HEK293 (cell line): ENCODE measurements at regions not wholly inside any gene's neighbourhood (a gene's known extent, or its start where the extent isn't known, plus 50 kb on each side); places are given as distances from the start of the nearest gene placed in this dataset.

ENCODE experiments used
- CTCF ChIA-PET: fragments of 350-600 bp; formaldehyde crosslinking; extraction: SDS; loops from one replicate; lab custom pipeline; 2021; ENCODE audit warnings: antibody characterized with exemption; lab: Yijun Ruan, JAX
- POLR2A ChIA-PET: fragments of 300-600 bp; formaldehyde crosslinking; extraction: SDS; loops from one replicate; lab custom pipeline; 2020; ENCODE audit warnings: antibody characterized with exemption, inconsistent platforms; lab: Yijun Ruan, JAX
- H3K27ac ChIP-seq: fragments of 200-500 bp; sonication (Bioruptor generic); 2 replicates; pipeline ENCODE4 v1.5.1; 2014; ENCODE audit warnings: low read depth, low read length, control low read depth, inconsistent platforms; ENCODE audit errors: extremely low read depth
- H3K36me3 ChIP-seq, 2 experiments: fragments of 200-500 bp in 1 of 2; sonication (Bioruptor generic) in 1 of 2; 1 replicate in 1 of 2; 2 replicates in 1 of 2; pipeline ENCODE4 v1.5.1; 2014 to 2017; ENCODE audit warnings: inconsistent platforms in 2 of 2, low read length in 2 of 2; ENCODE audit not compliant: control insufficient read depth in 2 of 2, insufficient read depth in 1 of 2
- H3K4me1 ChIP-seq: fragments of 200-500 bp; sonication (Bioruptor generic); 2 replicates; pipeline ENCODE4 v1.5.1; 2014; ENCODE audit warnings: mild to moderate bottlenecking, low read length, inconsistent platforms; ENCODE audit not compliant: control insufficient read depth, insufficient read depth
- H3K4me3 ChIP-seq: 2 replicates; pipeline ENCODE4 v1.5.1; 2011; ENCODE audit warnings: low read depth, mild to moderate bottlenecking, control low read depth, low read length, moderate library complexity
- H3K9me3 ChIP-seq: fragments of 200-500 bp; sonication (Bioruptor generic); 2 replicates; pipeline ENCODE4 v1.5.1; 2014; ENCODE audit warnings: low read depth, low read length, inconsistent platforms; ENCODE audit not compliant: control insufficient read depth, insufficient read depth
- BCL11A ChIP-seq: fragments of 450-650 bp; formaldehyde crosslinking; IDR thresholded peaks from 2 replicates; pipeline ENCODE4 v1.5.1; 2016; ENCODE audit warnings: low read depth, missing biosample characterization, missing genetic modification characterization
- GLI4 ChIP-seq: fragments of 450-650 bp; formaldehyde crosslinking; IDR thresholded peaks from 2 replicates; pipeline ENCODE4 v1.5.1; 2016; ENCODE audit warnings: missing biosample characterization, missing genetic modification characterization
- GLIS2 ChIP-seq: fragments of 450-650 bp; formaldehyde crosslinking; IDR thresholded peaks from 2 replicates; pipeline ENCODE4 v1.5.1; 2016; ENCODE audit warnings: missing biosample characterization, missing genetic modification characterization
- IKZF3 ChIP-seq: fragments of 450-650 bp; IDR thresholded peaks from 2 replicates; pipeline ENCODE4 v1.5.0; 2018; ENCODE audit warnings: missing biosample characterization, mild to moderate bottlenecking, missing genetic modification characterization, moderate library complexity
- MYNN ChIP-seq: fragments of 450-650 bp; formaldehyde crosslinking; IDR thresholded peaks from 2 replicates; pipeline ENCODE4 v1.5.1; 2016; ENCODE audit warnings: missing biosample characterization, missing genetic modification characterization, borderline replicate concordance
- SCRT1 ChIP-seq: fragments of 450-650 bp; formaldehyde crosslinking; IDR thresholded peaks from 2 replicates; pipeline ENCODE4 v1.5.1; 2016; ENCODE audit warnings: missing biosample characterization, missing genetic modification characterization, borderline replicate concordance
- SCRT2 ChIP-seq: fragments of 450-650 bp; formaldehyde crosslinking; IDR thresholded peaks from 2 replicates; pipeline ENCODE4 v1.5.1; 2016; ENCODE audit warnings: missing biosample characterization, missing genetic modification characterization
- SP2 ChIP-seq: fragments of 450-650 bp; formaldehyde crosslinking; IDR thresholded peaks from 2 replicates; pipeline ENCODE4 v1.5.1; 2016; ENCODE audit warnings: missing biosample characterization, missing genetic modification characterization
- ZFP41 ChIP-seq: fragments of 450-650 bp; formaldehyde crosslinking; IDR thresholded peaks from 2 replicates; pipeline ENCODE4 v1.5.1; 2016; ENCODE audit warnings: missing biosample characterization, missing genetic modification characterization, borderline replicate concordance
- ZFP69B ChIP-seq: fragments of 450-650 bp; formaldehyde crosslinking; IDR thresholded peaks from 2 replicates; pipeline ENCODE4 v1.5.1; 2016; ENCODE audit warnings: missing biosample characterization, missing genetic modification characterization
- ZNF121 ChIP-seq: fragments of 450-650 bp; formaldehyde crosslinking; IDR thresholded peaks from 2 replicates; pipeline ENCODE4 v1.5.1; 2016; ENCODE audit warnings: missing biosample characterization, missing genetic modification characterization
- ZNF138 ChIP-seq: fragments of 450-650 bp; formaldehyde crosslinking; IDR thresholded peaks from 2 replicates; pipeline ENCODE4 v1.5.1; 2016; ENCODE audit warnings: missing biosample characterization, missing genetic modification characterization, borderline replicate concordance
- ZNF19 ChIP-seq: fragments of 450-650 bp; formaldehyde crosslinking; IDR thresholded peaks from 2 replicates; pipeline ENCODE4; 2016; ENCODE audit warnings: missing biosample characterization, missing genetic modification characterization, low read depth
- ZNF266 ChIP-seq: fragments of 450-650 bp; formaldehyde crosslinking; IDR thresholded peaks from 2 replicates; pipeline ENCODE4 v1.5.1; 2016; ENCODE audit warnings: missing biosample characterization, missing genetic modification characterization, low read depth
- ZNF274 ChIP-seq, 2 experiments: fragments of 200-500 bp in 1 of 2; fragments of 450-650 bp in 1 of 2; sonication (Bioruptor generic) in 1 of 2; formaldehyde crosslinking in 1 of 2; IDR thresholded peaks; 2 replicates each; pipeline versions ENCODE4 v1.5.1 to v1.6.1; 2014 to 2016; ENCODE audit warnings: borderline replicate concordance in 1 of 2, inconsistent platforms in 1 of 2, low read length in 1 of 2, missing biosample characterization in 1 of 2, missing genetic modification characterization in 1 of 2
- ZNF335 ChIP-seq: fragments of 450-650 bp; formaldehyde crosslinking; conservative IDR thresholded peaks from 2 replicates; pipeline ENCODE4 v1.5.1; 2016; ENCODE audit warnings: missing biosample characterization, missing genetic modification characterization
- ZNF433 ChIP-seq: fragments of 450-650 bp; formaldehyde crosslinking; IDR thresholded peaks from 2 replicates; pipeline ENCODE4 v1.5.1; 2016; ENCODE audit warnings: missing biosample characterization, missing genetic modification characterization, low read depth
- ZNF510 ChIP-seq: fragments of 450-650 bp; formaldehyde crosslinking; IDR thresholded peaks from 2 replicates; pipeline ENCODE4 v1.5.1; 2018; ENCODE audit warnings: mild to moderate bottlenecking, missing genetic modification characterization, missing biosample characterization; ENCODE audit not compliant: insufficient replicate concordance
- ZNF549 ChIP-seq: fragments of 450-650 bp; IDR thresholded peaks from 2 replicates; pipeline ENCODE4 v1.5.1; 2018; ENCODE audit warnings: missing biosample characterization, missing genetic modification characterization, mild to moderate bottlenecking, inconsistent platforms, moderate library complexity
- ZNF596 ChIP-seq: fragments of 450-650 bp; IDR thresholded peaks from 2 replicates; pipeline ENCODE4 v1.5.0; 2018; ENCODE audit warnings: missing biosample characterization, mild to moderate bottlenecking, missing genetic modification characterization, moderate library complexity
- ZNF600 ChIP-seq: fragments of 450-650 bp; formaldehyde crosslinking; IDR thresholded peaks from 2 replicates; pipeline ENCODE4 v1.5.1; 2016; ENCODE audit warnings: missing biosample characterization, missing genetic modification characterization
- ZNF660 ChIP-seq: fragments of 450-650 bp; IDR thresholded peaks from 2 replicates; pipeline ENCODE4 v1.5.1; 2018; ENCODE audit warnings: missing biosample characterization, mild to moderate bottlenecking, missing genetic modification characterization
- ZNF777 ChIP-seq: fragments of 450-650 bp; formaldehyde crosslinking; IDR thresholded peaks from 2 replicates; pipeline ENCODE4 v1.5.1; 2017; ENCODE audit warnings: missing biosample characterization, missing genetic modification characterization, borderline replicate concordance
- ZNF843 ChIP-seq: fragments of 450-650 bp; formaldehyde crosslinking; IDR thresholded peaks from 2 replicates; pipeline ENCODE4 v1.5.1; 2016; ENCODE audit warnings: missing biosample characterization, missing genetic modification characterization
- TF ChIP-seq, protein P1 (sequence below): fragments of 450-650 bp; formaldehyde crosslinking; IDR thresholded peaks from 2 replicates; pipeline ENCODE4 v1.5.1; 2016; ENCODE audit warnings: missing biosample characterization, missing genetic modification characterization
- TF ChIP-seq, protein P2 (sequence below): fragments of 450-650 bp; formaldehyde crosslinking; IDR thresholded peaks from 2 replicates; pipeline ENCODE4 v1.5.1; 2017; ENCODE audit warnings: missing biosample characterization, missing genetic modification characterization
- TF ChIP-seq, protein P3 (sequence below): fragments of 450-650 bp; formaldehyde crosslinking; IDR thresholded peaks from 2 replicates; pipeline ENCODE4 v1.5.1; 2016; ENCODE audit warnings: missing biosample characterization, missing genetic modification characterization
- TF ChIP-seq, protein P4 (sequence below): fragments of 450-650 bp; formaldehyde crosslinking; IDR thresholded peaks from 2 replicates; pipeline ENCODE4 v1.5.1; 2017; ENCODE audit warnings: missing biosample characterization, missing genetic modification characterization
- TF ChIP-seq, protein P5 (sequence below): fragments of 450-650 bp; formaldehyde crosslinking; IDR thresholded peaks from 2 replicates; pipeline ENCODE4 v1.5.1; 2016; ENCODE audit warnings: missing biosample characterization, missing genetic modification characterization

DNA sequence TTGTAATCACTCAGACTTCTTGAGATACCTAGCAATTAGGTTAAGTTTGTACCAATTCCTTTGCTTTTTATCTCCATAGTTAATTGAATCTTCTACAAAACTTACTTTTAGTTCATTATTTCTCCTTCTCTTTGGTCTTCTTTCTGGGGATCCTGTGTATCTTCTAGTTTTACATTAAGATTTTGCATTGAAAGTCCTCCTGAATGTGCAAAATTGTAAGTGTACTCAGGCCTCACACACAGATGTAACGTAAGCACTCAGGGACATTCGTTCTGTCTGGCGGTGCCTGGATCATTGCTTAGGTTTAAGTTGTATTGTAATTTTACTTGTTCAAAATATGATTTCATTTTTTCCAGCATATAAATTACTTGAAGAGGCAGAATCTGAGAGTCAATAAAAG, 222.6 kb upstream of the CPHXL start:
- ChIA-PET POLR2A (no interaction called here), CTCF (no interaction called here)
- H3K27ac ChIP-seq = no peak overlapping the region
- no peaks in the 10 kb centered on the region for H3K36me3 ChIP-seq
- H3K9me3 ChIP-seq = no peaks in the 10 kb centered on the region
- TF ChIP-seq ZNF266 (tag by site-specific recombination) (no peak), SP2 (no peak), ZNF138 (no peak), ZNF19 (tag by site-specific recombination) (no peak), ZNF433 (no peak), GLIS2 (no peak), ZNF777 (tag by site-specific recombination) (no peak), ZNF549 (no peak), ZNF121 (tag by site-specific recombination) (no peak), ZFP69B (tag by site-specific recombination) (no peak), GLI4 (tag by site-specific recombination) (no peak), BCL11A (tag by site-specific recombination) (no peak)
- TF ChIP-seq, protein P1, sequence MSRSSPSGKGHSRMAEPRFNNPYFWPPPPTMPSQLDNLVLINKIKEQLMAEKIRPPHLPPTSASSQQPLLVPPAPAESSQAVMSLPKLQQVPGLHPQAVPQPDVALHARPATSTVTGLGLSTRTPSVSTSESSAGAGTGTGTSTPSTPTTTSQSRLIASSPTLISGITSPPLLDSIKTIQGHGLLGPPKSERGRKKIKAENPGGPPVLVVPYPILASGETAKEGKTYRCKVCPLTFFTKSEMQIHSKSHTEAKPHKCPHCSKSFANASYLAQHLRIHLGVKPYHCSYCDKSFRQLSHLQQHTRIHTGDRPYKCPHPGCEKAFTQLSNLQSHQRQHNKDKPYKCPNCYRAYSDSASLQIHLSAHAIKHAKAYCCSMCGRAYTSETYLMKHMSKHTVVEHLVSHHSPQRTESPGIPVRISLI (tag by site-specific recombination) = no peak
- TF ChIP-seq, protein P2, sequence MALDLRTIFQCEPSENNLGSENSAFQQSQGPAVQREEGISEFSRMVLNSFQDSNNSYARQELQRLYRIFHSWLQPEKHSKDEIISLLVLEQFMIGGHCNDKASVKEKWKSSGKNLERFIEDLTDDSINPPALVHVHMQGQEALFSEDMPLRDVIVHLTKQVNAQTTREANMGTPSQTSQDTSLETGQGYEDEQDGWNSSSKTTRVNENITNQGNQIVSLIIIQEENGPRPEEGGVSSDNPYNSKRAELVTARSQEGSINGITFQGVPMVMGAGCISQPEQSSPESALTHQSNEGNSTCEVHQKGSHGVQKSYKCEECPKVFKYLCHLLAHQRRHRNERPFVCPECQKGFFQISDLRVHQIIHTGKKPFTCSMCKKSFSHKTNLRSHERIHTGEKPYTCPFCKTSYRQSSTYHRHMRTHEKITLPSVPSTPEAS = no peak
- TF ChIP-seq, protein P3, sequence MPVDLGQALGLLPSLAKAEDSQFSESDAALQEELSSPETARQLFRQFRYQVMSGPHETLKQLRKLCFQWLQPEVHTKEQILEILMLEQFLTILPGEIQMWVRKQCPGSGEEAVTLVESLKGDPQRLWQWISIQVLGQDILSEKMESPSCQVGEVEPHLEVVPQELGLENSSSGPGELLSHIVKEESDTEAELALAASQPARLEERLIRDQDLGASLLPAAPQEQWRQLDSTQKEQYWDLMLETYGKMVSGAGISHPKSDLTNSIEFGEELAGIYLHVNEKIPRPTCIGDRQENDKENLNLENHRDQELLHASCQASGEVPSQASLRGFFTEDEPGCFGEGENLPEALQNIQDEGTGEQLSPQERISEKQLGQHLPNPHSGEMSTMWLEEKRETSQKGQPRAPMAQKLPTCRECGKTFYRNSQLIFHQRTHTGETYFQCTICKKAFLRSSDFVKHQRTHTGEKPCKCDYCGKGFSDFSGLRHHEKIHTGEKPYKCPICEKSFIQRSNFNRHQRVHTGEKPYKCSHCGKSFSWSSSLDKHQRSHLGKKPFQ (tag by site-specific recombination) = no peak
- TF ChIP-seq, protein P4, sequence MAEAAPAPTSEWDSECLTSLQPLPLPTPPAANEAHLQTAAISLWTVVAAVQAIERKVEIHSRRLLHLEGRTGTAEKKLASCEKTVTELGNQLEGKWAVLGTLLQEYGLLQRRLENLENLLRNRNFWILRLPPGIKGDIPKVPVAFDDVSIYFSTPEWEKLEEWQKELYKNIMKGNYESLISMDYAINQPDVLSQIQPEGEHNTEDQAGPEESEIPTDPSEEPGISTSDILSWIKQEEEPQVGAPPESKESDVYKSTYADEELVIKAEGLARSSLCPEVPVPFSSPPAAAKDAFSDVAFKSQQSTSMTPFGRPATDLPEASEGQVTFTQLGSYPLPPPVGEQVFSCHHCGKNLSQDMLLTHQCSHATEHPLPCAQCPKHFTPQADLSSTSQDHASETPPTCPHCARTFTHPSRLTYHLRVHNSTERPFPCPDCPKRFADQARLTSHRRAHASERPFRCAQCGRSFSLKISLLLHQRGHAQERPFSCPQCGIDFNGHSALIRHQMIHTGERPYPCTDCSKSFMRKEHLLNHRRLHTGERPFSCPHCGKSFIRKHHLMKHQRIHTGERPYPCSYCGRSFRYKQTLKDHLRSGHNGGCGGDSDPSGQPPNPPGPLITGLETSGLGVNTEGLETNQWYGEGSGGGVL (tag by site-specific recombination) = no peak
- H3K4me1 ChIP-seq = no peaks in the 10 kb centered on the region
- H3K4me3 ChIP-seq = no peak overlapping the region

DNA sequence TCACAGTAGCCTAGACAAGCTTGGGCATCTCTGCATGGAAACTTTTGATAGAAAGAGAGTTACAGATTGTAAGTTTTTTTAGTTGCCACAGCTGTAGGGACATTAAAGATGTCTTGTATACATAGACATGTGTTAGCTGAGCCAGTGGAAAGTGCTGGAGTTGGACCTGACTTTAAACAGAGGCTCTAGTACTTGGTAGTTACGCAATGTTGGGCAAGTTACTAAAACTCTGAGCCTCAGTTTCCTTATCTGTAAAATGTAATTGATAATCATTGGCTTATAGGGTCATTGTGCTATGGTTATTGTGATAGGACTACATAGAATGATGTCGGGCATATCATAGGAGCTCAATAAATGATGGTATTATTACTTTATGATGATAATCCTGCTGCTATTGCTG, 225.8 kb upstream of the CPHXL start:
- ChIA-PET CTCF (interaction anchor here (1.1 kb wide), 1 partner anchor 9 kb away, joined by 3 read pairs; no protein-coding TSS in a partner anchor), POLR2A (no interaction called here)
- no peaks in the 10 kb centered on the region for H3K9me3 ChIP-seq
- H3K36me3 ChIP-seq = no peaks in the 10 kb centered on the region
- H3K27ac ChIP-seq = no peak overlapping the region
- no peaks in the 10 kb centered on the region for H3K4me1 ChIP-seq
- no peak overlapping the region for H3K4me3 ChIP-seq
- TF ChIP-seq ZNF596 (tag by site-specific recombination) = no peak
- TF ChIP-seq SCRT1 (tag by site-specific recombination) = no peak
- TF ChIP-seq ZNF274 (IDR thresholded peaks at IDR 0.05; ENCODE audit: low read length) = no peak
- TF ChIP-seq ZNF274 (tag by site-specific recombination; IDR thresholded peaks at IDR 0.05; ENCODE audit: borderline replicate concordance) = no peak
- TF ChIP-seq ZNF335 (tag by site-specific recombination) = no peak
- TF ChIP-seq IKZF3 (tag by site-specific recombination) = no peak
- no peak for TF ChIP-seq ZNF510 (tag by site-specific recombination)
- no peak for TF ChIP-seq ZNF600 (tag by site-specific recombination)
- TF ChIP-seq ZNF660 (tag by site-specific recombination) = no peak
- no peak for TF ChIP-seq ZFP41 (tag by site-specific recombination)
- TF ChIP-seq, protein P5, sequence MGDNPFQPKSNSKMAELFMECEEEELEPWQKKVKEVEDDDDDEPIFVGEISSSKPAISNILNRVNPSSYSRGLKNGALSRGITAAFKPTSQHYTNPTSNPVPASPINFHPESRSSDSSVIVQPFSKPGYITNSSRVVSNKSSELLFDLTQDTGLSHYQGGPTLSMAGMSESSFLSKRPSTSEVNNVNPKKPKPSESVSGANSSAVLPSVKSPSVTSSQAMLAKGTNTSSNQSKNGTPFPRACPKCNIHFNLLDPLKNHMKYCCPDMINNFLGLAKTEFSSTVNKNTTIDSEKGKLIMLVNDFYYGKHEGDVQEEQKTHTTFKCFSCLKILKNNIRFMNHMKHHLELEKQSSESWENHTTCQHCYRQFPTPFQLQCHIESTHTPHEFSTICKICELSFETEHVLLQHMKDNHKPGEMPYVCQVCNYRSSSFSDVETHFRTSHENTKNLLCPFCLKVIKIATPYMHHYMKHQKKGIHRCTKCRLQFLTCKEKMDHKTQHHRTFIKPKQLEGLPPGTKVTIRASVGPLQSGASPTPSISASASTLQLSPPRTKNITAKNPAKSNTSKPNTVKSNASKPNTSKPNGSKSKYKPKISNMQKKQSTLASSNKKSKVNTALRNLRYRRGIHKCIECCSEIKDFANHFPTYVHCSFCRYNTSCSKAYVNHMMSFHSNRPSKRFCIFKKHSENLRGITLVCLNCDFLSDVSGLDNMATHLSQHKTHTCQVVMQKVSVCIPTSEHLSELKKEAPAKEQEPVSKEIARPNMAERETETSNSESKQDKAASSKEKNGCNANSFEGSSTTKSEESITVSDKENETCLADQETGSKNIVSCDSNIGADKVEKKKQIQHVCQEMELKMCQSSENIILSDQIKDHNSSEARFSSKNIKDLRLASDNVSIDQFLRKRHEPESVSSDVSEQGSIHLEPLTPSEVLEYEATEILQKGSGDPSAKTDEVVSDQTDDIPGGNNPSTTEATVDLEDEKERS (tag by site-specific recombination) = no peak
- TF ChIP-seq MYNN (tag by site-specific recombination) = no peak
- TF ChIP-seq SCRT2 (tag by site-specific recombination) = no peak
- TF ChIP-seq ZNF843 (tag by site-specific recombination) = no peak
